SK-N-SH (cell line): ENCODE measurements at regions not wholly inside any gene's neighbourhood (a gene's known extent, or its start where the extent isn't known, plus 50 kb on each side); places are given as distances from the start of the nearest gene placed in this dataset.

Source experiments
- CHD2 ChIP-seq: fragments of 150-350 bp; IDR thresholded peaks from 2 replicates; pipeline ENCODE4 v1.6.1; 2018; ENCODE audit warnings: low read length; ENCODE audit not compliant: partially characterized antibody
- CTCF ChIP-seq: fragments of 200-600 bp; sonication (generic); IDR thresholded peaks from 2 replicates; pipeline ENCODE4 v1.6.1; 2017; ENCODE audit warnings: antibody characterized with exemption, mild to moderate bottlenecking, moderate library complexity
- EP300 ChIP-seq, 2 experiments: IDR thresholded peaks; 2 replicates each; pipeline versions ENCODE4 v1.4.0 to v1.6.1; 2012; ENCODE audit warnings: borderline replicate concordance in 1 of 2, low read depth in 1 of 2, low read length in 1 of 2
- EZH2phosphoT487 ChIP-seq: fragments of 200-600 bp; sonication (generic); IDR thresholded peaks from 2 replicates; pipeline ENCODE4 v1.6.1; 2017; ENCODE audit warnings: low read depth, mixed run types, mild to moderate bottlenecking, antibody characterized with exemption, moderate library complexity, borderline replicate concordance
- JUND ChIP-seq: IDR thresholded peaks from 2 replicates; pipeline ENCODE4 v1.4.0; 2012
- RAD21 ChIP-seq: IDR thresholded peaks from 2 replicates; pipeline ENCODE4 v1.6.1; 2012; ENCODE audit warnings: mild to moderate bottlenecking, low read length
- SIN3A ChIP-seq: IDR thresholded peaks from 2 replicates; pipeline ENCODE4 v1.6.1; 2012; ENCODE audit warnings: low read depth, mild to moderate bottlenecking, low read length, moderate library complexity, borderline replicate concordance
- SMC3 ChIP-seq: IDR thresholded peaks from 2 replicates; pipeline ENCODE4 v1.6.1; 2012; ENCODE audit warnings: low read depth, low read length, improper control_type of control experiment
- TAF1 ChIP-seq: IDR thresholded peaks from 2 replicates; pipeline ENCODE4 v1.6.1; 2012; ENCODE audit warnings: low read depth, mild to moderate bottlenecking, low read length, moderate library complexity, borderline replicate concordance
- YY1 ChIP-seq: IDR thresholded peaks from 2 replicates; pipeline ENCODE4 v1.4.0; 2012; ENCODE audit warnings: low read depth, mild to moderate bottlenecking

GRCh38 chrX:1097328-1097727 is 115.1 kb downstream of the CRLF2 start:
- TF ChIP-seq SMC3 (no peak), CTCF (no peak), SIN3A (no peak), EZH2phosphoT487 (no peak), RAD21 (no peak), YY1 (no peak), EP300 (IDR thresholded peaks at IDR 0.05; ENCODE audit: borderline replicate concordance in 1 of 2, low read depth in 1 of 2, low read length in 1 of 2) (no peak), TAF1 (no peak), CHD2 (no peak), JUND (no peak)
